Fibroblast of skin of right quadriceps (primary cell): ENCODE measurements at regions not wholly inside any gene's neighbourhood (a gene's known extent, or its start where the extent isn't known, plus 50 kb on each side); places are given as distances from the start of the nearest gene placed in this dataset.
"Not testable (repeated sequence)": the region's sequence is repeated elsewhere in the genome, so short reads cannot be mapped to it uniquely, and the experiment has no call there.

ENCODE experiments used
- DNase-seq: peaks from one replicate; pipeline ENCODE4 v3.0.0-alpha.2; 2013

DNA sequence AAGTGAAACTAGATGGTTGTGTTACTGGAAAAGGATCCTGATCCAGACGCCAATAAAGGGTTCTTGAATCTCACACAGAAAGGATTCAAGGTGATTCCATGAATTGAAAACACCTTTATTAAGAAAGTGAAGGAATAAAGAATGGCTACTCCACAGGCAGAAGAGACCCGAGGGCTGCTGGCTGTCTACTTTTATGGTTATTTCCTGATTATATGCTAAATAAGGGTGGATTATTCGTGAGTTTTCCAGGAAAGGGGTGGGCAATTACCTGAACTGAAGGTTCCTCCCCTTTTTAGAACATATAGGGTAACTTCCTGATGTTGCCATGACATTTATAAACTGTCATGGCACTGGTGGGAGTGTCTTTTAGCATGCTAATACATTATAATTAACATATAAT, 50.9 kb upstream of the WARS2 start:
- no peak for DNase-seq

DNA sequence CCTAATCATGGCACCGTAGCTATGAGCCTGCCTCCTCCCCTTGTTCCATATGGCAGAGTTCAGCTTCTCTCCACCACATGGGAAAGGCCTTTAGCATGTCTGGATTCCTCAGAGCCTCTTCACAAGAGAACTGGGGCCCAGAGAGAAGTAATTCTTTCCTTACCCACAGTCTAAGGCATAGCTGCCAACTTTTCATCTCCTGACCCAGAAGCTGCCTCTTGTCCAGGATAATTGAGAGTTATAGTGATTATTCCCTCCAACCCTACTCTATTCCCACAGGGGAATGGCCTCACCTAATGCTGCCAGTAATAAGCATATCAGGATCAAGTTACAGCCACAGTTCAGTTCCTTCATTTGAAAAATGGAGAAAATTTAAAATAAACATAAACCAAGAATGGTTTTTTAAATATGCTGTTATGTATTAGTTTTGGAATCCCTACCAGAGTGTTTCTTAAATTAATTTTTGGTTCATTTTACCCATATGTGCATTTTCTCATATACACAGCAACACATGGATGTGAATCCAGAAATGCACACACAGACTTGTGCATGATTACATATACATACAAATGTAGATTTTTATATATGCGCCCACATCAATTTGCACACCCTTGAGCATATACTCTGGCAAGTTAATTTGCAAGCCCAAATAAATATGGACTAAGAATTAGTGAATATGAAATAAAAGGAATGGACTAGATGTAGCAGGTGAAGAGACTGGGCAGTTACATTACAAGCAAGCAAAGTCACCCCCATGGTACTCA, 63.9 kb upstream of the WARS2 start:
- no peak for DNase-seq

DNA sequence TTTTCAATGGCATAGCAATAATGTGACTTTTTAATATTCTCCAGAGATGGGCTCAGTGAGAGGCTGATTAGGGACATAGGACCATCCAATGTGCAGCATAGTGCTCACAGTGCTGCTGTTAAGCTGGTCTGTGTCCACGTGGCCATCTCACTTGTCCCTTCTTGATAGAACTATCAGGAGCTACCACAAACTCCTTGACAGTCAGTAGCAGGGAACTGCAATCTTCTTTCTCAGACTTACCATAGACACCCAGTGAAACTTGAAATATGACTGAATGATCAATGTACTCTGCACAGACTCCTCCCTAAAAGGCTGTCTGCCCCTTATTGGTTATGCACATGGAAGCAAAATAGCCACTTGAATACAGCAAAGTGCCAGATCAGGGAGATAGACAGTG, 64.5 kb upstream of the WARS2 start:
- no peak for DNase-seq

DNA sequence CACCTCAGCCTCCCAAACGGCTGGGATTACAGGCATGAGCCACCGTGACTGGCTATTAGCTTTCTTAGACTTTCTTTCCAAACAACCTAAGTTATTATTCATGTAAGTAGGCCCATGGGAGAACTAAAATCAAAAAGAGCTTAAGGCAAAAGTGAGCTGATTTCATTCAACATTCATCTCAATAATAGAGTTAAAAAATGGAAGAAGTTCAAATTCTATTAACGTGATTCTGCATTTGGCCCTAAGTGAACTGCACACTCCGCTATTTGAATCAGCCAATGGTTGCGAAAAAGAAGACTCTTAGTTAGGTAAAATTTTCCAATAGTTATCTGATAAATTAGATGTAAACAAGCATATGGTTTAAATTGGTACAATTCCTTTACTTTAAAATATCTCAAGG, 68.6 kb upstream of the WARS2 start:
- DNase-seq = no peak

DNA sequence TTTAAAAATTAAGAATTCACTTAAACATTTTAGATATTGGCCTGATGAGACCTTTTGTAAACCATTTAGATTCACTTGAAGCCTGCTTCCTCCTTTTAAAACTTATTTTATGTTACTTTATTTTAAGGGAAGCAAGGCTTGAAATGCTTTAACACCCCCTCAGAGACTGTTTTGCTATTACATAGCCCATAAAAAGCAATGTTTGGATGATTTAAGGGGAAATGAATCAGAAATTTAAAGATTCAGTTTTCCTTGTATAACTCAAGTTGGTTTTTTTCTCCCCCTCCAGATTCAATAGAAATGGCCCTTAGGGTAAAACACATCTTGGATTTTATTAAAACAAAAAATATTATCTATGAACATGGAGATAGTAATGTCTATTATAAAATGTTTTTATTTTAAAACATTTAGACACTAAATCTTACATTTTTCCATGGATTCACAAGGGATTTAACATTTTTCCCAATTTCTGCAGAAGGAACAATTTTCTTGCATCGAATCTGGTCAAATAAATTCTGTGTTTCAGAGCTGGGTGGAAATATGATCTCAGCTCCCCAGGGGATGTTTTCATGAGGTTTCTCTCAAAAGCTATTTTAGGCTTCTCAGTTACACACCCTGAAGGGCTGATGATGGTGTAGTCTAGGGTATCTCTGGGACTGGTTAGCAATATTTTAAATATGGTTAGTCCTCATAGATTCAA, 69.3 kb upstream of the WARS2 start:
- no peak for DNase-seq

DNA sequence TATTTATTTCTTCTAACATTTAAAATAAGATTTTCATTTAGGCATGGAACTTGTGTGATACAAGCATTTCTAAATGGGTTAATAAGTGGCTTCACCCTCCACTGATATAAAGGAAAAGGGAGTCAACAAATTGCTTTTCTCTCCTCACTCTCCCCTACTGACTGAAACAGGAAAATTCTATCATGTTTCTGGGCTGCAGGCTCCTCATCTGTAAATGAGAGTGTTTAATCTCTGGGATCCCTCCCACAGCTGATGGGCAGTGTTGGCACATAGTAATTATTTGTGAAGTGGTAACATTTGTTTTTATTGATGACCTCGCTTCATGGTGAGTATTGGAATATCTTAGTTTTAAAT, 69.8 kb upstream of the WARS2 start:
- DNase-seq = no peak

DNA sequence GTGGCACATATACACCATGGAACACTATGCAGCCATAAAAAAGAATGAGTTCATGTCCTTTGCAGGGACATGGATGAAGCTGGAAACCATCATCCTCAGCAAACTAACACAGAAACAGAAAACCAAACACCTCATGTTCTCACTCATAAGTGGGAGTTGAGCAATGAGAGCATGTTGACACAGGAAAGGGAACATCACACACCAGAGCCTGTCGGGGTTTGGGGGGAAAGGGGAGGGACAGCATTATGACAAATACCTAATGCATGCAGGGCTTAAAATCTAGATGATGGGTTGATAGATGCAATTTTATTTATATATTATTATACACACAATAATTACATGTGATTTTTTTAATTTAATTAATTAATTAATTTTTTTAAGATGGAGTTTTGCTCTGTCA, 72.8 kb upstream of the WARS2 start:
- DNase-seq = not testable (repeated sequence)

DNA sequence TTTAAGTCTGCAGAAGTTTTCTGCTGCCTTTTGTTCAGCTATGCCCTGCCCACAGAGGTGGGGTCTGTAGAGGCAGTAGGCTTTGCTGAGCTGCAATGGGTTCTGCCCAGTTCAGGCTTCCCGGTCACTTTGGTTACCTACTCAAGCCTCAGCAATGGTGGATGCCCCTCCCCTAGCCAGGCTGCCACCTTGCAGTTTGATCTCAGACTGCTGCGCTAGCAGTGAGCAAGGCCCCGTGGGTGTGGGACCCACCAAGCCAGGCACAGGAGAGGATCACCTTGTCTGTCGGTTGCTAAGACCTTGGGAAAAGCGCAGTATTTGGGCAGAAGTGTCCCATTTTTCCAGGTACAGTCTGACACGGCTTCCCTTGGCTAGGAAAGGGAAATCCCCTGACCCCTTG, 74.5 kb upstream of the WARS2 start:
- not testable (repeated sequence) for DNase-seq

DNA sequence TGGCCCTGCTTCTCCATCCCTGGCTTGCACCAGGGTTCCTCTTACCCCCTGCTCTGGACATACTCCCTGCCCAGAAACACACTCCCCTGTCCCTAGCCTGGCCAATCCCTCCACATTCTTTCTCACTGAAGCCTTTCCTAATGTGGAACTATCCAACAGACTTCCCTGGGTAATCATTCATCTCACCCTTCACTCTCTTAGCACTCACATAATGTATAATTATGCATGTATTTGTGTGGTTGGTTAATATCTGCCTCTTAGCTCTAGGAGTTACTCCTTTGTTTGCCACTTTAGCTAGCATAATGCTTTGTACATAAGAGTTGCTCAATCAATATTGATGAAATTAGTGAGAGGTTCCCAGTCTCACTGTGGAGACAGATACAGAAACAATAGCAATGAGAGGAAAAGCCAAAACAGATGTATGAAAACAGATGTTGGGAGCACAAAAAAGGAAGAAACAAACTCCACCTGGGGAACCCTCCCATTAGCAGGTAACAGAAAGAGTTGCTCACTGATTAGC, 76.9 kb upstream of the WARS2 start:
- no peak for DNase-seq

DNA sequence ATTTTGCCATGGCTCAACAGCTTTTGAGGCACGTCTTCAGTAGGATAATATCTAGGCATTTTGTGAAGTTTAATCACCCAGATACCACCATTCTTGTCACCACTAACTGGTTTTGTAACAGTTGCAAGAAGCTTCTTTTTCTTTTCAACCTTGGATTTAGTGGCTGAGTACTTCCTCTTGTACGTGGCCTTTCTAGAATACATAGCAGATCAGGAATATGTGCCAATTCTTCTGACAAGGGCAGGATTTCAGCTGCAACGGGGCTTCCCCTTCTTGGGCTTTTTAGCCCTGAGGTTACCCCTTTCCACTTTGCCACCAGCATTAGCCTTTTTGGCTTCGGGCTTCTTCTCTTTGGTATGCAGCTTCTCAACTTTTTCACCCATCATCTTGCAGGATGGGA, 79.3 kb upstream of the WARS2 start:
- DNase-seq = no peak

DNA sequence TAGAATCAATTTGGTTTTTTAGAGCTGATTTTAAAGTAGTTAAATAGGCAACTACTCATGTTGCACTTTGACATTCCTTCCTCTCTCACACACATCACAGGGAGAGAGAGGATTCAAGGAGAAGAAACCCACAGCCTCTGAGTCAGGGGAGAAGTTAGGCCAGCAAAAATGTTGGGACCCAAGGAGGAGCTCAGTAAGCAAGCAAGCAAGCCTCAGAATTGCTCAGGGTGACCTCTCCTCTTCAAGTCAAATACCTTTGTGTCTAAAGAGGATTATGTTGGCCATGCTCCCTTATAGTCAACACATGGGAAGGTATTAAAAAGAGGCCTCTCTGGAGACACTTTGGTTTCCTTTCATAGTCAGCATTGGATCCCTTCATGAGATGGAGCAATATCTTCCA, 80.5 kb upstream of the WARS2 start:
- DNase-seq = peak; percentile 91

DNA sequence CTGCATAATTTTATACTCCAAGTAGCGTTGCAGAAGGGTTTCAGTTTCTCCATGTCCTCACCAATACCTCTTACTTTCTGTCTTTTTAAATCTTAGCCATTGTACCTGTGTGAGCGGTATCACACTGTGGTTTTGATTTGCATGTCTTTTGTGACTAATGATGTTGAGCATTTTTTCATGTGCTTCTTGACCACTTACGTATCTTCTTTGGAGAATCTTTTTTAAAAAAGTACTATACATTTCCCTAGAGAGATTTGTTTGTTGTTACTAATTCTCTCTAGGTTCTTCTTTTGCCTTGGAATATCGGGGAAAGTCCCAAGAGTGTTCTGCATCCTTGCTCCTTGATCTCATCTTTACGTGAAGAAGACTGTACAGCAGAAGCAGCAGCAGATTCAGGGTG, 81.8 kb upstream of the WARS2 start:
- DNase-seq = no peak

DNA sequence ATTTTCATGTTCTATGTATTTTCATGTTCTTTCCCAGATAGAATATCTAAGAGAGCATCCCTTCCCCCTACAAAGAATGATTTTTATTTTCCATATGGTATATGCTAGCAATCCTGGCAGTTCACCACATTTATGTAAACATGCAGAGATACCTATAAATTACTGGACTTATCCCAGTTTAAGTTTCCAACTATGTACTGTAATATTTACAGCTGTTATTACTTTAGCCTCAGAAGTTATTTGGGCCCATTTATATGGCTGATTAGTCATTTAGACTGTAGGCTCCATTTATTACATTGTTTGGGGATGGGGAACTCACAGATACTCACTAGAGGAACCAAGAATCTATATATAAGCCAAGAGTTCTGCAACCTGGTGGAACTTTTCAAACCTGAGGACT, 84.8 kb upstream of the WARS2 start:
- peak; percentile 82 for DNase-seq

DNA sequence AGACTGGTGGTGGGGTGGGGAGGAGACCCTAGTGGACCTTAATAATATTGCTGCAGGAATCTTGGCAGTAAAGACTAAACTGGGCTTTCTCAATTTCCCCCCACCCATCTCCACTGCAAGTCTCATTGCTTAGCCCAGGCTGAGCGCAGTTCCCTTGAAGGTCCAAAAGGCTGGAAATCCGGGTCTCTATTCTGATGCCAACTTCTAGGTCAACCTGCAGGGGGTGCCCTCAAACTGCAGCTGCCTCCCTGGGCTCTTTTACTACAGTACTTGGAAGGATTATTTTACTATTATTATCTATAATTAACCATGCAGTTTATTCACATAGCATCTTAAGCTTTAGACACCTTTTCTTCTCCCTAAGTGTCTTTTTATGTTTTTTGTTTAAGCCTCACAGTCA, 85.4 kb upstream of the WARS2 start:
- no peak for DNase-seq

DNA sequence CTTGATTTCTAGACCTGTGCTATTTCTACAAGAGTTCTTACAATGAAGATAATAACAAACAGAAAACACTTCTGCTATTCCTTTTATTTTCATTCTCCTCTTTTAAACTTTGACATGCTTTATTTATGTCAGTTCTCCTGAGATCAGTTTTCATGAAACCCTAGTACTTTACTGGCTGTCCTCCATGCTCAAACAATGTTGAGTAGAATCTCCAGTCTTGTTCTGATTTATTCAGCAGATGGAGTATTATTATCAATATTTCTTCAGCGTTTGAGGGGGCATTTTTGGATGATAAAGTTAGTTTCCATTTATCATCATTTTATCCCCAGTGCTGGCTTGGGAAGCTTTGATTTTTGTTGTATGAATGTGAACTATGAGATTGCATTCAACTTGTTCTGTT, 85.9 kb upstream of the WARS2 start:
- DNase-seq = no peak

DNA sequence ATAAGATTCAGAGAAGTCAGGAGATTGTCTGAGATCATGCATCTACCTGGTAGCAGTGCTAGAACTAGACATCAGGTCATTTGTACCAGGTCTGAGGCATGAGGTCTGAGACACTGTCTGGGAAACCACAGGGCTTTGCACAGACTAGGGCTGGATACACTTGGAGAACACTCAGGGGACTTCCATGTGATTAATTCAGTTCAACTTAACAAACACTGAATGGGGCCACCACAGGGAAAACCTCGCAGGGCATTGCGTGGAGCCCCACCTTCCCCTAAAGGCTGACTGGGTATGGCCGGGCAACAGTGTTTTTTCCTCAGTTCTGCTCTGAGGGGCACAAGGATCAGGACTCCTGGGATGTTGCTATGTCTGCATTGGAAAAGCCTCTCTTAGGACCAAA, 86.5 kb upstream of the WARS2 start:
- DNase-seq = peak; percentile 15

DNA sequence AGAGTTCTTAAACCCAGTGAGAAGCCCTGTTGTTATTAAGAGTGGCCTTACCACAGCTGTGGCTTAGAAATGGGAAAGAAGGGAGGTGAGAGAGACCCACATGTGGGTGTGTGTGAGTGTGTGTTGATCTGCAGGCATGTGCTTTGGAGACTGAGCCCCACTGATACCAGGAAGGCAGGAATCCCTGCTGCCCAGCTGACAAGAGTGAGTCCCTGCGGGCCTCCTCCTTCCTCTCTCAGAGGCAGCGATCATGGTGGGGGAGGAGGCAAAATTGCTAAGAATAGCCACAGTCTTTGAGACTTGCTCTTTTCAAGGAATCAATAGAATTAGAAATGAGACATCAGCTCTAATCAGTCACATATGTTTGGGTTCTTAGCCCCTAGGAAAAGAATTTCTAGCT, 87.0 kb upstream of the WARS2 start:
- peak; percentile 80 for DNase-seq

DNA sequence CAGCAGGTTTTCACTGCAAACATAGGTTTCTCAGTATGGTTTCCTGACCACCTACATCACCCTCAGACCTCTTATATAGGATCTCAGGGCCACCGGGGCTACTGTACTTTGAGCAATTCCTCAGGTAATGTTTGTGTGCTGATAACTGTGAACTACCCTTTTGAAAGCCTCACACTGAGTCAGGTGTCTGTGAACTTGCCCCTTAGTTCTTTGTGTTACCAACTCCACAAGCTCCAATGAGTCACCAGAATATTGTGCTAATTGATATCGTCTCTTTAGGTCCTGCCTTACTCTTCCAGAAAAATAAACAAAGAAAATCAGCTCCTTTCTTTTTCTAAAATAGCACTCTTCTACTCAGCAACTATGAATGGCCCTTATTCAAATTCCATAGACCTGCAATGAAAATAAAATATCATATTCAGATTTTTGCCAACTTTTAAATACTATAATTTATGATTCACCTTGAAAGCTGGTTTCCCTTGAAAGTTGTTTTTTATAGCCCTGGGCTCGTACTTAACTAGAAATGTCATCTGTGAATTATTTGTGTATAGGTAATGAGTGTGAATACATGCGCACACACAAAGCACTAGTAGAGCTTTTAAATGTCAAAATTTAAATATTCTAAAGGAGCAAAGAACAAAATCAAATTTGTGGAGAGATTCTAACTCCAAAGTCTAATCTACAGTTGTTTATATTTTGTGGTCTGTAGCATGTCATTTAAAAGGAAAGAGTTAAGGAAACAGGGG, 88.1 kb upstream of the WARS2 start:
- DNase-seq = no peak

DNA sequence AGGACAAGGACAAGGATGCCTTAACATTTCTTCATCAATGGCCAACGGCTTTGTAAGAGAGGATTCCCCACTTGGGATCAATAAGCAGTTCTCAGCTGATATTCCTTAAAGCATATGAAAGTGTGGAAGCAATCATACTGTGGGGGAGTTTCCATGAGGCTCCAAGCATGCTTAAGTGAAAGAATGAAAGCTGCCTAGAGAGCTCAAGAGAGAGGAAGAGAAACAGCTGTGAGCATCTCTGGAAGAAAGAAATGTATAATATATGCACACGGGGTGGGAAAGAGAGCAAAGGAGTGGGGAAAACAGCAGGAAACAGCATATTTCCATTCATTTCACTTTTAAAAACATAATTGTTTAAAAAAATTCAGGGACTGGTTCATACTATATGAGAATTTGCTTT, 94.7 kb upstream of the WARS2 start:
- no peak for DNase-seq

DNA sequence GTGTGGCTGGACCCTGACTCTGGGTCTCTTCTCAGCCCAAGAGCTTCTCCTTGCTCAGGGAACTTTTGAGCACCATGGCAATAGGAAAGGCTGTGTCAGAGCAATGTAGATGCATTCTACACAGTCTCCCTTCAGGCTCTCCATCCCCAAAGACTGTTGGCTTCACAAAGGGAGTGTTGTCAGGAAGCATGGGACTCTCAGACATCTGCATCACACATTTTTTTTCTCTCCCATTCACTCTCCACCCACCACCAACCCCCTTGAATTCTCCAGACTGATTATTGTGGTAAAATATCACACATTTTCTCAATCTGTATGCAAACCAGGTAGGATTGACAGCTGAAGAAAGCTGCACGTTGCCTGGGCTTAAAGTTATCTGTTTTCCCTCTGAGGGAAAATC, 105.4 kb upstream of the WARS2 start:
- DNase-seq = no peak

DNA sequence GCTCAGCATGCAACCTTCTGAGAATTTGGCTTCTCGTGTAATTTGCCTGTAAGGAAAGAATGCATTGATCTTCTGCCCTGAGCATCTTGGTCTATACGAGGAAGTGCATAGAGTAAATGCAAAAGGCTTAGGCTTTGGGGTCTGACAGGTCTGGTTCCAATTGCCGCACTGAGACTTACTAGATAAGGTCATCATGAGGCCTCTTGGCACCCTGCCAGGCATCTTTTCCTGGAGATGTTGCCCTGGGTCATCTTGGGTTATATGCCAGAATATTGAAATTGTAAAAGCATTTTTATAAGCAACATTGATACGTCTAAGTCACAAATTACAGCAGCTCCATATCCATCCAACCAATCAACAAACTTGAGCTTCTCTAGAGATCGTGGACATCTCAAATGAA, 108.8 kb upstream of the WARS2 start:
- DNase-seq = no peak

DNA sequence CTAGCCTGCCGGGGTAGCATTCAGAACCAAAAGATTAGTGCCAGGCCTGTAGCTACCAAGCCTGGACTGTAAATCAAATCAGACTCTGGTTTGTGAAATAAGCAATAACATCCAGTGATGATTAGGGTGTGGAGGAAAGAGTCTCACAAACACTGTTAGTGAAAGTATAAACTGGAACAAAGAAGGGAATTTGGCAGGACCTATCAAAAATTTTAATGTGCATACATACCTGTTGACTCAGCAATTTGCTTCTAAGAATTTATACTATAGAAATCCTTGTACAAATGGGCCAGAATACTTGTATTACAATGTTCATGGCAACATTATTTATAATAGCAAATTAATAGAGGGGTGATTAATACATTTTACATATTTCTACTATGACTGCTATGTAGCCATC, 109.8 kb upstream of the WARS2 start:
- DNase-seq = peak; percentile 48

DNA sequence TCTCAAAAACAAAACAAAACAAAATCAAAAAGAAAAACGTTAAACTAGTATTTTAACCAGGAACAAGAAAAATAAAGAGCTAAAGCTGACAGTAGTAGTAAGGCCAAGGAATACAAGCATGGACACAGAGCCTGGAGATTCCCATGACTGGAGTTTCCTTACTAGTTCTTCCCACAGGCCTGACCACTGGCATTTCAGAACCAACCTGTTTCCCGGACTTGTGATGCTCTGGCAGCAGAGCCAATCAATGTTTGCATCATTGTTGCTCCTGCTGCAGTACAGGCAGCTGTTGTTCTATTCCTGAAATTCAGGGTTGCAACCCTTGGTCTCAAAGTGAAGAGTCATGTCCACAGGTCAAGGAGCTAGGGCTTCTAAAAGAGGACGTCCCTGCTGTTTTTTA, 111.3 kb upstream of the WARS2 start:
- no peak for DNase-seq

DNA sequence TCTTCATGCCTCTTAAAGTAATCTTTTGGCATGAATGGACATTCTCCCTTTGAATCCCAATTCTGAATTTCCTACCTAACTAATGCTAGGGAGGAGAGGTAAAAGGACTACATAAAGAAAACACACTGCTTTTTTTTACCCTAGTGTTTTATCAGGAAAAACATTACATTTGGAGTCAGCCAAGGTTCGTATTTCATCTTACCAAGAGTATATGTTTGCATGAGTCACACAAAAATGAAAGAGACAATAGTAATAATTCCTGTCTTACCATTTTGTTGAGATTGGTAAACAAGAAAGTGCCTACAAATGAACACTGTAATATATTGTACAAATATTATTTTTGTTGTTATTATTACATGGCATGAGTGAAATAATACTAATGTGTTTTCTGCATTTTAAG, 112.9 kb upstream of the WARS2 start:
- DNase-seq = no peak
